ENCODE measurements at regions not wholly inside any gene's neighbourhood (a gene's known extent, or its start where the extent isn't known, plus 50 kb on each side); places are given as distances from the start of the nearest gene placed in this dataset.
"Not testable (repeated sequence)": the region's sequence is repeated elsewhere in the genome, so short reads cannot be mapped to it uniquely, and the experiment has no call there.

- DNase-seq (ENCODE audit: low read depth, low spot score): no peak
Observed at GRCh38 chr2:128504246-128505149, 185.8 kb upstream of the HS6ST1 start.

- no peak for DNase-seq (ENCODE audit: low read depth, low spot score)
Observed at GRCh38 chr2:128505150-128505490, 186.5 kb upstream of the HS6ST1 start.

- DNase-seq (ENCODE audit: low read depth, low spot score): no peak
Observed at GRCh38 chr2:128505575-128506526, 187.2 kb upstream of the HS6ST1 start.

- no peak for DNase-seq (ENCODE audit: low read depth, low spot score)
Observed at GRCh38 chr2:128506534-128506933, 187.9 kb upstream of the HS6ST1 start.

DNA sequence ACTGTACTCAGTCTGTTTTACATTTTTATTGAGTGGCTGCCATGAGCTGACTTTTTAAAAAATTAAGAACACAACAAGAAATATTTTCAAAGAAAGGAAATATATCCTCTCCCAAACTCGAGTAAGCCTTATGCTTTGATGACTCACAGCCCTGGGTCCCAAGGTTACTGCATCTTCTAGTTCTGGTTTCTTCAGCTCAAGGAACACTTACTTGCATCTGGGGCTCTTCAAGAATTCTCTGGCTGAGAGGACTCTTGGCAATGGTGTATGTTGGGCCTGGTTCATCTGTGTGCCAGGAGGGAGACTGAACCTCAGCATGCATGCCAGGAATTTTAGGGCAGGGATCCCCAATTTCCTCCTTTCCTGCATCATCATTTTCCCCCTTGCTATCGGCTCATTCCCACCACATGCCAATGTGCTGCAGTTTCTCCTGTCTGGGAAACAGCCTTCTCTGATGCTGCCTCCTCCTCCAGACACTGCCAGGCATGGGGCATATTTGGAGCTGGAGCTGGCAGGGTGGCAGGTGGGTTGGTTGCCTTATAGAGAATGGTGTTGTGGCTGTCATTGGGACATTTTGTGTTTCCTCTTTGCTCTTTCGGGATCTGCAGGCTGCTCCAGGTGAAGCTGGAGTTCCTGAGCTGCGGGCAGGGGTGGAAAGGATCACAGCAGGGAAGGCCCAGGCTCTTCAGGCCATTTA lies 192.2 kb upstream of the HS6ST1 start:
- DNase-seq (ENCODE audit: low read depth, low spot score): no peak

- DNase-seq (ENCODE audit: low read depth, low spot score): no peak
Observed at GRCh38 chr2:128511731-128512378, 193.2 kb upstream of the HS6ST1 start.

DNA sequence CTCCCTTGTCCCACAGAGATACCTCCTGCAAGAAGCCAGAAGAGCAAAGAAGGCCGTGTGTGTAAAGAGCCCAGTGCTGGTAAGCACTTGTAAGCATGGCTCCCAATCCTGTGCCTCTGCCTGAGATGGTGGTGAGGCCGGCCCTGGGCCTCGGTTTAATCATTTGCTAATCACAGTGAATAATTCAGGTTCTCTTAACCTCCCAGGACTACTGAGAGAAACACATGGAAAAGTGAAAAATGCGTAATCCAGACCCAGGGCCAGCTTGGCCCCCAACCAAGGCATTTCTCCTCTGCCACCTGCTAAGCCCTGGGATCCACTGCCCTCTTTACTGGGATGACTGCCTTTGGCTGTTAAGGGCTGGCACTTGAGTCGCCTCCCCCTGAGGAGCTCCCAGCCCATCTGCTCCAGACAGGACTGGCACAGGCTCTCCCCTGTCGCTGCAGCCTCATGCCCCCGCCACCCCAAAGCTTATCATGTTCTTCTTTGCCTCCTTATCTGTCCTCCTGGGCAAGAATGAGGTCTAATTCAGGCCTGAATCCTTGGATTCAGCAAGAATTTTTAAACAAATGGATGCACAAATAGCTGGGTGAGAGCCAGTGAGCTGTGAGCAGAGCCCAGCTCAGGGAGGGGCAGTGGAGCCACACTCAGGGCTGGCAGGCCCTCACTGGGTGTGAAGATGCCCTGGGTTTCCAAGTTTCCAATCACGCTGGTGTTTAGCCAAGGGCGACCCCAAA lies 193.9 kb upstream of the HS6ST1 start:
- no peak for DNase-seq (ENCODE audit: low read depth, low spot score)

DNA sequence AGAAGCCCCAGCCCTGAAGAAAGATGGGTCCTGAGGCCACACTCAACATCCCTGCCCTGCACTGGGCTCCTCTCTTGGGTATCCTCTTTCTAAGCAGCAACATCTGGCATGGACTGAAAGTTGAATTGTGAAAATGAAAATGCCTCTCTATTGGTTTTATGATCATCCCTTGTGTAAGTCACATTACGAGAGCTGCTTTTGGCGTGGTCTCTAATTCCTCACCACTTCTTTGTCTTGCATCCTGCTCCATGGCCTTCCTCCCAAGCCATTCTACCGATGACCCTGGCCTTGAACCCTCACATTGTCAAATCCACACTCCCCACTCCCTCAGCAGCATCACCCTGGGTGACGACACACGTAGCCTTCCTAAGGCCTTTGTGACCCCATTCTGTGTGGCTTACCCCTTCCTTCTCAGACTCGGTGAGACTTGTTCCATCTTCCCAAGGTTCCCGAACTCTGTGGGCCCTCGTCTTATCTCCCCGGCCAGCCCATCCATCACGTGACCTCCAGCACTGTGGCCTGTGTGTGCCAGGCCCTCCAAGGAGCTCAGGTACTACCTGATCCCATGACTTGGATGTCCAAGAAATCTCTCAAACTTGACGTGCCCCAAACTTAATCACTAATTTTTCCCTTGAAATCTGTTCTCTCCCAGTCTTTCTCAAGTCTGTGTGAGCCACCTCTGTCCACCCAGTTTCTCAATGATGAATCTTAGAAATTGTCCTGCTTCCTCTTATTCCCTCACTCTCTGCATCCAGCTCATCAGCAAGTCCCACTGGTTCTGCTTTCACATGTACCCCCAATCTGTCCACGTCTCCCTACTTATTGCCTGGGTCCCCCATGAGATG lies 194.7 kb upstream of the HS6ST1 start:
- no peak for DNase-seq (ENCODE audit: low read depth, low spot score)

DNA sequence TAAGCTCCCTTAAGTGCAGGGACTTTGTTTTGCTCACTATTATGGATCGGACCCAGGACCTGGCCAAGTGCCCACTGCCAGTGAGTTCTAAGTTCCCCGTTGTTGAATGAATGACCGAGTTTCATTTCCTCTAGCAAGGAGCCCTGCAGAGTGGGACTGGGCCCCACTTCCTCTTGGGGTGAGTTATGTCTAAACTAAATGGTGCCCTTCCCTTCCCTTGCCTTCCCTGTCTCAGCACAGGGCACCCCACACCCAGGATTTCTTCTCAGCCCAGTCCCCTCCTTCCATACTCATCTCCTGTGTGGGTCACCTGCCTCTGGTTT lies 195.3 kb upstream of the HS6ST1 start:
- DNase-seq (ENCODE audit: low read depth, low spot score): no peak

DNA sequence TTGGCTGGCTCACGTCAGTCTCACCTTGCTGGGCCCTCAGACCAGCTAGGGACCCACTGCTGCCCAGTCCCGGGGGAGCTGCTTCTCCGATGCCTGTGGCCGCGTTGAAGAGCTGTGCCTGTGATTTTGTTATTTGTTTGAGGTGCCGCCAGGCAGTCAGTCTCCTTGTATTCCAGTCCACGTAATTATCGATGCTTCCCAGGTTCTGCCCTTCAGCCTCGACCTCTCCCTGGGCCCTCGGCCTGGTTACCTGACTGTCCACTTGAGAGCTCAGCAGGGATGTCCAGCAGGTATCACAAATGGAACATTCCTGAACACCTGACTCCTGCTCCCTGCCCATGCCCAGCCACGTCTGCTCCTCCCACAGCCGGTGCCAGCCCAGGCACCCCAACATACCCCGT lies 195.9 kb upstream of the HS6ST1 start:
- no peak for DNase-seq (ENCODE audit: low read depth, low spot score)

- no peak for DNase-seq (ENCODE audit: low read depth, low spot score)
Observed at GRCh38 chr2:128516938-128517337, 198.3 kb upstream of the HS6ST1 start.

GRCh38 chr2:128519028-128519427 lies 200.4 kb upstream of the HS6ST1 start:
- not testable (repeated sequence) for DNase-seq (ENCODE audit: low read depth, low spot score)

GRCh38 chr2:128519517-128520215 lies 201.0 kb upstream of the HS6ST1 start:
- no peak for DNase-seq (ENCODE audit: low read depth, low spot score)

DNA sequence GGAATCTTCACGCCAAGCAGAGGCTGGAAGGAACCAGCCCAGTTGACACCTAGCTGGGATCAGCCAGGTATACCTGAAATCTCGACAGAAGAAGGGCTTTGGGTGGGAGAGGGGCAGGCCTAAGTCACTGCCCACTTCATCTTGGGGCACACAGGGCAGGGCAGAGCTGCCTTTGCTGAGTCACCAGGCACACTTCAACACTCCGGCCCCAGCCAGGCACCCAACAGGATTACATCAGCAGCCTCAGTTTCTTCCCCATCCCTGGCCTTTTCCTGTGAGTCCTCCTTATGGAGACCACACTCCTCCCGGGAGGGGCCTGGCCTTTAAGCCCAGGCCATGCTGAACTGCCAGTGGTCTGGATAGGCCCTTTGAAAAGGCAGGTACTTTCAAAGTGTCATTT lies 201.7 kb upstream of the HS6ST1 start:
- DNase-seq (ENCODE audit: low read depth, low spot score): no peak

DNA sequence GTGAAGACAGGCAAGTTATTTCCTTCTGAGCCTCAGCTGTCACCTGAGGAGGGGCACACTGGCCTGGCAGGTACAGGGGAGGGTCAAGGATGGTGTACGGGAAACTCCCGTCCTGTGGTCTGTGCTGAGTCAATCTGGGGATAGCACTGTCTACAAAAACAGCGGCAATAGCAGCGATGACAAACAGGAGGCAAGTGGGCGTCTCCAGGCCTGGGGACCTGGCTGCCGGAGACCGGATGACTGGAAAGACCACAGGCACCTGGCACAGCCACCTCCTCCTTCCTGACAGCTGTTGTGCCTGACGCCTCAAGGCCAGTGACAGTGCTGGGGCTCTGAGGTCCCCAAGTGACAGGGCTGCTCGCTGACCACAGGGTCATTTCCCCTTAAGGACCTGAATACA lies 202.1 kb upstream of the HS6ST1 start:
- DNase-seq (ENCODE audit: low read depth, low spot score): no peak

DNA sequence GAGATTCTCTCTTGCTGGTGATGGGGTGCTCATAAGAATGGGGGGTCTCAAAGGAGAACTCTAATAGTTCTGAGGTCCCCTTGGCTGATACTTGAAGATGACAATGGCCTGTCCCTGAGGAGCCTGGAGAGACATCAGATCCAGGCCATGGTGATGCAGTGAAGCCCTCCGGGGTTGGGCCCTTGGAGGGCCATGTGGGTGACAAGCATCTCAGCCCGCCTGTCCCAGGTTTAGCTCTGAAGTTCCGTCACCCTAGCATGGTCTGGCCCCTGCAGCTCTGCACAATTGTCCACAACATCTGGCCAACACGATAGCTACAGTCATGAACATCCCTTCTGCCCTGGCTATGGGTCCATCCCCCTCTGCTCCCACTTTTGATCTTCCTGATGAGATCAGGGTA lies 202.8 kb upstream of the HS6ST1 start:
- DNase-seq (ENCODE audit: low read depth, low spot score): no peak

DNA sequence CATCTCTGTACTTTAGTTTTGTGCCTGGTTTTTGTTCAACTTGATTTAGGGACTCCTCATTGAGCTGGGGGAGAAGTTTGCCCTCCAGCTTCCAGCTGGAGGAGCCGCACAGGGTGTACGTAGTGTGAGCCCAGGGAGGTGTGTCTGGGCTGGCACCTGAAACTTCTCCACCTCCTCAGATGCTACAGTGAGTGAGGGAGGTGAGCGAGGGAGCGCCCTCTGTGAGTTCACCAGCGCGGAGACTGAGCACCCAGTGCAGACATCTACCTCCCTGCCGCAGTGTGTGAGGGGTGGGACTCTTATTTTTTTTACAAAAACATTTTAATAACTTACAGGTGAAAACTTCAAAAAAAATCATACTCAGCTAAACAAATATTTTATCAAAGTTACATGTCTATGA lies 204.2 kb upstream of the HS6ST1 start:
- no peak for DNase-seq (ENCODE audit: low read depth, low spot score)

DNA sequence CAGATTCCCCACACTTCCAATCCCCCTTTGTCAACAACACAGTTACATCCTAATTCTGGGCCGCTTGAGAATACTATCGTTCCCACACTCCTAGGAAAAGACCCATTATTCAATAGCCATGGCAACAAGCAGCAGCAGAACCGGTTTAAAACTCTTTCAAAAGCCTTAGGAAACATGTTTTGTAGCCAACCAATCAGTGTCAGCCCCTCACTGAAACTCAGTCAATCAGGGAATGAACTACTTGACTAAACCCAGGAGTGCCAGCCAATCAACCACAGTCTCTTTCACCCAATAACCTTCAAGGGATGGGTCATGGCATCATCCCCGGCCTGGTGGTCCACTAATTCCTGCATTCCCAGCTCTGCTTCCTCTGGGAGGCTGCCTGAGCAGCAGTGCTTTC lies 204.8 kb upstream of the HS6ST1 start:
- no peak for DNase-seq (ENCODE audit: low read depth, low spot score)

DNA sequence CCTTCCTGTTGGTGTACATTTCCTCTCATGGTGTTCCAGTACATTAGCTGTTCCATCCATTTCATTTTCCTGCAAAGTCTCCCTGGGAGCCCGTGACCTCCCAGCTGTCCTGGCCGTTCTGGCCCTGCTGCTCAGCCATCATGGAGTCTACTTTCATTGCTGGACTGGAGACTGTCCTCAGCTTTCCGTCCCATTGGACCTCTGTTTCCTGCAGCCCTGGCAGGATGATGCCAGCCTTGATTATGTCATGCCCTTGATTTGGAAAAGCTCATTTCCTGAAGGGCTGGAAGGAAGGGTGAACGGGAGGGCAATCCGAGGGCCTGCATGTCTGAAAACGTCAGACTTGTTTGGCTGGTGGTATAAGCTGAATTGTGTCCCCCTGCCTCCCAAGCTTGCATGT lies 205.5 kb upstream of the HS6ST1 start:
- DNase-seq (ENCODE audit: low read depth, low spot score): no peak
